HepG2 (cell line): ENCODE measurements at regions not wholly inside any gene's neighbourhood (a gene's known extent, or its start where the extent isn't known, plus 50 kb on each side); places are given as distances from the start of the nearest gene placed in this dataset.

Experiments used
- CREB1 ChIP-seq, 2 experiments: fragments of 450-650 bp in 1 of 2; IDR thresholded peaks; 2 replicates each; pipeline ENCODE4 v1.6.1; 2016 to 2017; ENCODE audit warnings: control low read depth in 1 of 2, mild to moderate bottlenecking in 1 of 2, missing compliant biosample characterization in 1 of 2, missing genetic modification characterization in 1 of 2
- CTCF ChIP-seq: sonication (generic); formaldehyde crosslinking; IDR thresholded peaks from 2 replicates; pipeline ENCODE4 v1.5.0; 2020; ENCODE audit warnings: mild to moderate bottlenecking, missing genetic modification reagents, moderate library complexity
- FOXO4 ChIP-seq: sonication (generic); formaldehyde crosslinking; conservative IDR thresholded peaks from 2 replicates; pipeline ENCODE4 v1.8.1; 2023; ENCODE audit warnings: missing genetic modification reagents
- GFI1 ChIP-seq: sonication (generic); formaldehyde crosslinking; IDR thresholded peaks from 2 replicates; pipeline ENCODE4 v1.5.0; 2020; ENCODE audit warnings: missing genetic modification reagents, mild to moderate bottlenecking, borderline replicate concordance
- MIER3 ChIP-seq: IDR thresholded peaks from 2 replicates; pipeline ENCODE4 v1.6.1; 2016; ENCODE audit warnings: missing compliant biosample characterization, borderline replicate concordance
- MXD3 ChIP-seq: IDR thresholded peaks from 2 replicates; pipeline ENCODE4 v1.6.1; 2016; ENCODE audit warnings: mild to moderate bottlenecking, missing biosample characterization, missing genetic modification reagents
- SP2 ChIP-seq: sonication (generic); formaldehyde crosslinking; IDR thresholded peaks from 2 replicates; pipeline ENCODE4 v1.5.1; 2020; ENCODE audit warnings: mild to moderate bottlenecking, missing genetic modification reagents
- ZNF235 ChIP-seq: sonication (generic); formaldehyde crosslinking; IDR thresholded peaks from 2 replicates; pipeline ENCODE4 v1.8.1; 2023; ENCODE audit warnings: mild to moderate bottlenecking, missing genetic modification reagents, borderline replicate concordance
- ZNF256 ChIP-seq: sonication (generic); formaldehyde crosslinking; conservative IDR thresholded peaks from 2 replicates; pipeline ENCODE4 v1.4.0; 2020; ENCODE audit warnings: missing genetic modification reagents
- ZNF407 ChIP-seq: sonication (generic); formaldehyde crosslinking; IDR thresholded peaks from one replicate; pipeline ENCODE4 v1.5.1; 2020; ENCODE audit warnings: mild to moderate bottlenecking, missing genetic modification reagents; ENCODE audit errors: not compliant biosample characterization
- ZNF468 ChIP-seq: sonication (generic); formaldehyde crosslinking; IDR thresholded peaks from 2 replicates; pipeline ENCODE4 v1.8.0; 2022; ENCODE audit warnings: mild to moderate bottlenecking, moderate library complexity, missing genetic modification reagents
- ZNF549 ChIP-seq: sonication (generic); formaldehyde crosslinking; IDR thresholded peaks from 2 replicates; pipeline ENCODE4 v1.5.0; 2020; ENCODE audit warnings: missing genetic modification reagents
- ZNF605 ChIP-seq: sonication (generic); formaldehyde crosslinking; IDR thresholded peaks from 2 replicates; pipeline ENCODE4 v1.8.0; 2022; ENCODE audit warnings: mild to moderate bottlenecking, missing genetic modification reagents
- ZNF710 ChIP-seq: sonication (generic); formaldehyde crosslinking; IDR thresholded peaks from 2 replicates; pipeline ENCODE4 v1.5.0; 2020; ENCODE audit warnings: mild to moderate bottlenecking, missing genetic modification reagents, borderline replicate concordance
- ZSCAN29 ChIP-seq: sonication (generic); formaldehyde crosslinking; conservative IDR thresholded peaks from 2 replicates; pipeline ENCODE4 v1.4.0; 2020; ENCODE audit warnings: mild to moderate bottlenecking, missing genetic modification reagents

GRCh38 chr14:30375296-30375892 lies 183.6 kb upstream of the G2E3 start (continued):
- no peak for TF ChIP-seq ZNF710 (CRISPR knock-in tag)
- TF ChIP-seq ZNF407 = no peak
- no peak for TF ChIP-seq MXD3 (CRISPR knock-in tag)
- no peak for TF ChIP-seq ZNF549 (CRISPR knock-in tag)
- no peak for TF ChIP-seq CREB1 (IDR thresholded peaks at IDR 0.05)
- TF ChIP-seq CREB1 (CRISPR knock-in tag; IDR thresholded peaks at IDR 0.05) = no peak
- TF ChIP-seq MIER3 (CRISPR knock-in tag) = no peak
- TF ChIP-seq ZNF235 (CRISPR knock-in tag) = no peak
- no peak for TF ChIP-seq ZSCAN29 (CRISPR knock-in tag)
- 0 out of 2 replicates have a peak, but pooled peaks have one; percentile 21 for TF ChIP-seq ZNF256
- TF ChIP-seq ZNF468 (CRISPR knock-in tag) = no peak
- TF ChIP-seq ZNF605 (CRISPR knock-in tag) = no peak
- TF ChIP-seq SP2 (CRISPR knock-in tag) = no peak
- TF ChIP-seq CTCF (CRISPR knock-in tag) = peak; percentile 96
- no peak for TF ChIP-seq GFI1
- TF ChIP-seq FOXO4 (CRISPR knock-in tag) = no peak
